Subcutaneous abdominal adipose tissue (tissue), 5 donors: ENCODE measurements at regions not wholly inside any gene's neighbourhood (a gene's known extent, or its start where the extent isn't known, plus 50 kb on each side); places are given as distances from the start of the nearest gene placed in this dataset.
A peak's percentile ranks its signal among the peaks of the same experiment; 100 is the strongest.

Experiments
- H3K27ac ChIP-seq: one replicate; pipeline ENCODE4 v1.7.0; 2013; ENCODE audit warnings: low read depth, mild to moderate bottlenecking, inconsistent platforms, low read length, moderate library complexity
- H3K27me3 ChIP-seq, 5 donors: one replicate each; pipeline ENCODE4 v1.7.0; 2013; ENCODE audit warnings: low read length in 5 of 5, inconsistent platforms in 1 of 5; ENCODE audit not compliant: control insufficient read depth in 5 of 5, insufficient read depth in 4 of 5
- H3K36me3 ChIP-seq, 5 donors: one replicate each; pipeline ENCODE4 v1.7.0; 2013; ENCODE audit warnings: low read length in 5 of 5; ENCODE audit not compliant: control insufficient read depth in 5 of 5, insufficient read depth in 5 of 5
- H3K4me1 ChIP-seq, 5 donors: one replicate each; pipeline ENCODE4 v1.7.0; 2013; ENCODE audit warnings: low read length in 5 of 5, mild to moderate bottlenecking in 3 of 5, moderate library complexity in 1 of 5; ENCODE audit not compliant: control insufficient read depth in 5 of 5, insufficient read depth in 5 of 5
- H3K4me3 ChIP-seq, 5 donors: one replicate each; pipeline ENCODE4 v1.7.0; 2013; ENCODE audit warnings: low read length in 5 of 5, low read depth in 1 of 5
- H3K9ac ChIP-seq, 5 donors: one replicate each; pipeline ENCODE4 v1.7.0; 2013; ENCODE audit warnings: low read length in 5 of 5, mild to moderate bottlenecking in 4 of 5, moderate library complexity in 3 of 5
- H3K9me3 ChIP-seq, 5 donors: one replicate each; pipeline ENCODE4 v1.7.0; 2013; ENCODE audit warnings: low read length in 5 of 5; ENCODE audit not compliant: control insufficient read depth in 5 of 5
- donor health status: healthy.
- donor health status: healthy.
- donor health status: healthy.
- donor health status: healthy.
- donor health status: healthy.

DNA sequence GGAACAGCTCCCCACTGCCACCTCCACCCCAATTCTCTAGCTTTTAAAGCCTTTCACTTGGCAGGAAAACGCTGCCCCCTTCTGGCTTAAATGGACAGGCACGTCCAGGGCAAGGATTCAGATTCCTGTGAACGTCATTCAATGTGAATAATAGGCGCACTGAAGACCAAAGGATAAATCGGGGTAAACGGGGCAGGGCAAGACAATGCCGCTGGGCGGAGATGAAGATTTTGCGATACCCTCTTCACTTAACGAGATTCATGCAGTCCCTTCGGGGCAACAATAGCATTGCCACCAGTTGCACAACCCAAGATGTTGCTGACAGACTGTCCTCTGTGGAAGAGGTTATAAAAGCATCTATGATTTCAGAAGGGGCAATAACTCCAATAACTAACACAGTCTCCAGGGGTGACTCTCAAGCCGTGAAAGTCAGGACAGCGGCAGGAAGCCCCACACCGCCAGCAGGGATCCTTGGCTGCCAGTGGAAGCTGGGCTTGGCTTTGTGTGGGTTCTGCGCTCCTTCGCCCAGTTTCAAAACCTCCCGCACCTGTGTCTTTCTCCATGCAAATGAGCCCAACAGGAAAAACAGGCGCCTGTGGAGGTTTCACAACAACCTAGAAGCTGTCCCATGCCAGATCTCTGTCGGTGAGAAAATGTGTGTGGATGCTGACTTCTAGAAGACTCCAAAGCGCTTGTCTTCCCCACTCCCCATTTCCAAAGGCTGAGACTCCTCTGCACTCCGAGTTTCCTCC lies 291.8 kb downstream of the BMP7 start:
- Histone ChIP-seq H3K27me3 (peaks cover 22 to 71% (median 54%) of the 10 kb centered on the region in 5 donors), H3K4me1 (no peaks in the 10 kb centered on the region), H3K4me3 (no peak overlapping the region), H3K27ac (no peak overlapping the region), H3K9ac (no peak overlapping the region), H3K36me3 (no peaks in the 10 kb centered on the region), H3K9me3 (no peaks in the 10 kb centered on the region)

DNA sequence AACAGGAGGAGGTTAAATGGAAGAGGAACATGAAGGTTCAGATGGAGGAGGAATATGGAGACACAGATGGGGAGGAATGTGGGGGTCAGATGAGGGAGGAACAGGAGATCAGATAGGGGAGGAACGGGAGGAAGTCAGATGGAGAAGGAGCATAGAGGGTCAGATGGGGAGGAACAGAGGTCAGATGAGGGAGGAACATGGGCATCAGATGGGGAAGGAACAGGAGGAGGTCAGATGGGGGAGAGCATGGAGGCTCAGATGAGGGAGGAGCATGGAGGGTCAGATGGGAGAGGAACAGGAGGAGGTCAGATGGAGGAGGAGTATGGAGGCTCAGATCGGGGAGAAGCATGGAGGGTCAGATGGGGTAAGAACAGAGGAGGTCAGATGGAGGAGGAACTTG lies 290.6 kb downstream of the BMP7 start:
- no peaks in the 10 kb centered on the region for H3K4me1 ChIP-seq
- H3K9me3 ChIP-seq = no peaks in the 10 kb centered on the region
- no peak overlapping the region for H3K4me3 ChIP-seq
- H3K27ac ChIP-seq = no peak overlapping the region
- H3K36me3 ChIP-seq = no peaks in the 10 kb centered on the region
- H3K27me3 ChIP-seq = peaks cover 22 to 71% (median 55%) of the 10 kb centered on the region in 5 donors
- no peak overlapping the region for H3K9ac ChIP-seq

DNA sequence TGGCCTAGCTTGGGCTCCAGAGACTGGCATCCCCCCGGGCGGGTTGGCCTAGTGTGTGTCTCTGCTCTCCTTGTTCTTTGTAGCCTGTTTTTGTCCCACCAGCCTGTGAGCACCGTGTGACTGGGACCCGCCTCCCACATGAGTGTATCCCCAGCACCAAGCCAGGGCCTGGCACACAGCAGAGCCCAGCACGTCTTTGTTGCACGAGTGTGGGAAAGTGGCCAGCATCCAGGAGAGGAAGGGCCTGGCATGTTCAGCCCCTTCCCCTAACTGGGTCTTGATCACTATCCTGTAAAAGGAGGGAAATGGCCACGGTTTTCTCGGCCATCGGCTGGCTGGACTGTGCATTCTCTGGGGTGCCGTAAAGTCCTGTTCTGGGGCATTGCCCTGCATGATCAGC lies 290.1 kb downstream of the BMP7 start:
- Histone ChIP-seq H3K9ac (no peak overlapping the region), H3K4me3 (no peak overlapping the region), H3K9me3 (no peaks in the 10 kb centered on the region), H3K27me3 (peaks cover 22 to 67% (median 53%) of the 10 kb centered on the region in 5 donors), H3K4me1 (no peaks in the 10 kb centered on the region), H3K27ac (no peak overlapping the region), H3K36me3 (no peaks in the 10 kb centered on the region)

DNA sequence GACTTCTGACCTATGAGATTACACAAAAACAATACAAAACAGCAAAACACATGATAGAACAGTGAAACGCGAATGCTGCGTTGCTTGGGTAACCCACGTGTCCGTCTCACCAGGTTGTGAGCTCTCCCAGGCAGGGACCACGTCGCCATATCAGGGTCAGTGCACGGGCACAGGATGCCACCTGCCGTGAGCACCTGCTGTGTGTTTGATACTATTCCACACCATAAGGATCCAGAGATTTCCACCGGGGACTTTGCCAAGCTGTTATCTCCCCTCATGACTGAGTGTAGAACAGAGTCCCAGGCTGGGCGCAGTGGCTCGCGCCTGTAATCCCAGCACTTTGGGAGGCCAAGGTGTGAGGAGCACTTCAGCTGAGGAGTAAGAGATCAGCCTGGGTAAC lies 288.0 kb downstream of the BMP7 start:
- H3K4me1 ChIP-seq = no peaks in the 10 kb centered on the region
- no peak overlapping the region for H3K27ac ChIP-seq
- no peaks in the 10 kb centered on the region for H3K36me3 ChIP-seq
- no peak overlapping the region for H3K4me3 ChIP-seq
- no peak overlapping the region for H3K9ac ChIP-seq
- H3K9me3 ChIP-seq = peaks cover 0 to 1% (median 1%) of the 10 kb centered on the region in 5 donors
- H3K27me3 ChIP-seq = peaks cover 14 to 55% (median 49%) of the 10 kb centered on the region in 5 donors

DNA sequence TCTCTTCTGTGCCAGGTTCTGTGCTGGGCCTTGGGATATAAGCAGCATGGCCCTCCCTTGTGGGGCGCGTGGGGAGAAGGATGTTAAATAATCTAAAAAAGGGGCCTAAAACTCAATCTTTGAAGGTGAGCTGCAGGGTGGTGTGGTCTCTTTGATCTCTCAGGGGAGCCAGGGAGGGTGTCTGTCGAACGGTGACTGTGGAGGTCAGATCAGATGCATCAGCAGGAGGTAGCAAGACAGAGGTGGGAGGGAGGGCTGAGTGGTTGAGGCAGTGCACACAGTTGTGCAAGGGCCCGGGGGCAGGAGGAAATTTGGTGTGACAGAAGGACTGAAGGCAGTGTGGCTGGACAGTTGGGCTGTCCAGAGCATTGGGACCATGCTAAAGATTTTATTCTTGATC lies 287.3 kb downstream of the BMP7 start:
- Histone ChIP-seq H3K9ac (no peak overlapping the region), H3K27me3 (peaks cover 10 to 53% (median 43%) of the 10 kb centered on the region in 5 donors), H3K27ac (no peak overlapping the region), H3K4me3 (no peak overlapping the region), H3K9me3 (peaks cover 0 to 7% (median 6%) of the 10 kb centered on the region in 5 donors), H3K4me1 (no peaks in the 10 kb centered on the region), H3K36me3 (no peaks in the 10 kb centered on the region)

DNA sequence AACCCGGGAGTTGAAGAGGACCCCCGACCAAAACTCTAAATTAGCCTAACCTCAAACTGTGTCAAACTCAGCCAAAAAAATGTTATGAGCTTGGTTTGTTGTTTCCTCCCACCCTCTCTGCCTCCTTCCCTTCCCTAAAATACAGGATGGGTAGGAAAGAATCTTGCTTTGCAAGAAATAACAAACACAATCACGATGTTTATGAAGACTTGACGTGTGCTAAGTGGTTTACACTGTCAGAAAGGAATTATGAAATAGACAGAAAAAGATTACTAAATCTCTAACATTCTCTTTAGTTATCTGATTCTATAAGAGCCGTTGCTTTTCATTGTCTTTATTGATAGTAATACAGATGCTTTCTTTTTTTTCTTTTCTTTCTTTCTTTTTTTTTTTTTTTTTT lies 285.1 kb downstream of the BMP7 start:
- Histone ChIP-seq H3K4me1 (no peaks in the 10 kb centered on the region), H3K27me3 (peaks cover 2 to 35% (median 26%) of the 10 kb centered on the region in 5 donors)

DNA sequence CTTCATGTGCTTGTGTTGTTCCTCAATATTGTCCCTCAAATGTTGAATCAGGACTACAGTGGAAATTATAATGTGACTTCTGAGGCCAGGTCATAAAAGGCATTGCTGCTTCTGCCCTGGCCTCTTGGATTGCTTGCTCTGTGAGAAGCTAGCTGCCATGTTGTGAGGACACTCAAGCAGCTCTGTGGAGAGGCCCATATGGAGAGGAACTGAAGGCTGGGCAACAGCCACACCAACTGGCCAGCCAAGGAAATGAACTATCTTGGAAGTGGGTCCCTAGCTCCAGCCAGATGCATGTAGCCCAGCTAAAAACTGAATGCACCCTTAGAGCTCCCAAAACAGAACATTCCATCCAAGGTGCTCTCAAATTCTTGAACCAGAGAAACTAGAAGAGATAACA lies 282.6 kb downstream of the BMP7 start:
- Histone ChIP-seq H3K4me3 (peak overlapping the region in 1 of 5 donors; percentile 31), H3K9me3 (peaks cover 9 to 43% (median 35%) of the 10 kb centered on the region in 5 donors), H3K4me1 (no peaks in the 10 kb centered on the region), H3K36me3 (no peaks in the 10 kb centered on the region), H3K9ac (no peak overlapping the region), H3K27me3 (peaks cover 4 to 23% (median 10%) of the 10 kb centered on the region in 5 donors), H3K27ac (no peak overlapping the region)

More for the DNA sequence above, 285.1 kb downstream of the BMP7 start:
- Histone ChIP-seq H3K9ac (no peak overlapping the region), H3K36me3 (no peaks in the 10 kb centered on the region), H3K9me3 (peaks cover 7 to 28% (median 25%) of the 10 kb centered on the region in 5 donors), H3K4me3 (no peak overlapping the region), H3K27ac (no peak overlapping the region)

DNA sequence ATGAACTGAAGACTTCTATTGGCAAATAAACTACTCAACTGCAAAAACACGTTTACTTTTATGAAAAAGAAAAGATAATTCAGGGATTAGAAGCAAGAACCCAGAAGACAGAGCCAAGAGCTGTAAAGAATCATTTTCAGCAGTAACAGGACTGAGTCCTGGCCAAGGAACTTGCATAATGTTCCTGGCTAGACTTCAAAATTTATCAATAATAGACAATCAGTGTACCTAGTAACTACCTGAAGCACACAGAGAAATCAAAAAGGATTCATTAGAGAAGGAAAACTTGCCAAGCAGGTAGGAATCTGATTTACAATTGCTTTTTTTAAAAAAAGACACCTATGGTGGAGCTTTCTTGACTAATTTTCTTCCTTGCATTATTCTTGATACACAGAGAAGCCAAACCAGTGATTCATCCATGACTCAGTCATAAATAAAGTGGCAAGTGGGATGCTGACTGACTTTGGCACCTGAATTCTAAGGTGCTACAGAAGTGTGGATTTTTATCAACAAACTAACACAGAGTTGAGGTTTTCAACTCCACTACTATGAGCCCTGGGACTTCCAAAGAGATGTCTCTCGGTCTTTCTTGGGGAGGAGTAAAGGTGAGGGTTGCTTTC lies 281.3 kb downstream of the BMP7 start:
- Histone ChIP-seq H3K27me3 (peaks cover 4 to 17% (median 16%) of the 10 kb centered on the region in 5 donors), H3K4me3 (peak overlapping the region in 1 of 5 donors; percentile 1), H3K9ac (no peak overlapping the region), H3K36me3 (no peaks in the 10 kb centered on the region), H3K27ac (no peak overlapping the region), H3K4me1 (no peaks in the 10 kb centered on the region), H3K9me3 (peaks cover 9 to 43% (median 35%) of the 10 kb centered on the region in 5 donors)

DNA sequence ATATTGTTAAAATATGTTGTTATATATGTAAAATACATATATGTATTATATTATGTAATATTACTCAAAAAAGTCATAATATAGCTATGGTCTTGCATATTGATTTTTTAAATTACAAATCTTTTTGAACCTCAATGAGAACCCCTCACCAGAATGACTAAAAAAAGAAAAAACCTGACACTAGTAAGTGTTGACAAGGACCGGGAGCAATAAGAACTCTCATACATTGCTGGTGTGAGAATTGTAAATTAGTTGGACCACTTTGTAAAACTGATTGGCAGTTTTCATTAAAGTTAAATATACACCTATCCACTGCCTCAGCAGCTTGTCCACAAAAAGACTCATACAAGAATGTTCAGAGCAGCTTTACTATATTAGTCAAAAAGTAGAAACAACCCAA lies 280.0 kb downstream of the BMP7 start:
- H3K36me3 ChIP-seq = no peaks in the 10 kb centered on the region
- no peak overlapping the region for H3K9ac ChIP-seq
- no peak overlapping the region for H3K27ac ChIP-seq
- no peak overlapping the region for H3K4me3 ChIP-seq
- no peaks in the 10 kb centered on the region for H3K4me1 ChIP-seq
- H3K9me3 ChIP-seq = peaks cover 9 to 43% (median 35%) of the 10 kb centered on the region in 5 donors
- H3K27me3 ChIP-seq = peaks cover 10 to 20% (median 16%) of the 10 kb centered on the region in 5 donors
